ENCODE measurements at regions not wholly inside any gene's neighbourhood (a gene's known extent, or its start where the extent isn't known, plus 50 kb on each side); places are given as distances from the start of the nearest gene placed in this dataset.

- TF ChIP-seq, protein P1, sequence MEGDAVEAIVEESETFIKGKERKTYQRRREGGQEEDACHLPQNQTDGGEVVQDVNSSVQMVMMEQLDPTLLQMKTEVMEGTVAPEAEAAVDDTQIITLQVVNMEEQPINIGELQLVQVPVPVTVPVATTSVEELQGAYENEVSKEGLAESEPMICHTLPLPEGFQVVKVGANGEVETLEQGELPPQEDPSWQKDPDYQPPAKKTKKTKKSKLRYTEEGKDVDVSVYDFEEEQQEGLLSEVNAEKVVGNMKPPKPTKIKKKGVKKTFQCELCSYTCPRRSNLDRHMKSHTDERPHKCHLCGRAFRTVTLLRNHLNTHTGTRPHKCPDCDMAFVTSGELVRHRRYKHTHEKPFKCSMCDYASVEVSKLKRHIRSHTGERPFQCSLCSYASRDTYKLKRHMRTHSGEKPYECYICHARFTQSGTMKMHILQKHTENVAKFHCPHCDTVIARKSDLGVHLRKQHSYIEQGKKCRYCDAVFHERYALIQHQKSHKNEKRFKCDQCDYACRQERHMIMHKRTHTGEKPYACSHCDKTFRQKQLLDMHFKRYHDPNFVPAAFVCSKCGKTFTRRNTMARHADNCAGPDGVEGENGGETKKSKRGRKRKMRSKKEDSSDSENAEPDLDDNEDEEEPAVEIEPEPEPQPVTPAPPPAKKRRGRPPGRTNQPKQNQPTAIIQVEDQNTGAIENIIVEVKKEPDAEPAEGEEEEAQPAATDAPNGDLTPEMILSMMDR (conservative IDR thresholded peaks at IDR 0.05 in 1 of 2, IDR thresholded peaks at IDR 0.05 in 1 of 2; ENCODE audit: low read depth in 1 of 2, low read length in 2 of 2) = no peak
- TF ChIP-seq EZH2 (IDR thresholded peaks at IDR 0.05; ENCODE audit: low read length, missing control alignments) = no peak
Measured at GRCh38 chr9:101951598-101951997, 213.2 kb upstream of the GRIN3A start.

Measured in fibroblast of lung (primary cell).